ENCODE measurements at regions not wholly inside any gene's neighbourhood (a gene's known extent, or its start where the extent isn't known, plus 50 kb on each side); places are given as distances from the start of the nearest gene placed in this dataset.

DNA sequence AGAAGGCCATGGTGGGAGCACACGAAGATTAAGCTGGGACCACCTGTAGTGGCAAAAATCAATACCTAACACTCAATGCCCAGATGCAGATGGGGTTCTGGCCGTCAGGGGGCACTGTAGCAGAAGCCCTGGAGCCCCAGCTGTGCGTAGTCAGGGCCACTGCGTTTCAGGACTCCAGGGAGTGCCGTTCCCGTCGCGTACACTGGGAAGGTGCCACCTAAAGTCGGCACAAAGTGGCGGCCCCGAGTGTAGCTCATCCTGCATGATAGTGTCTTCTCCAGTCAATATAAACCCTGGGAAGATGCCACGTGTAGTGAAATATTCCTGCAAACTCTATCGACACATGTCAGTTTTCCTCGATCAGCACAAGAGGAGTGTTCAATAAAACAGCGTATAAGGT, 123.8 kb upstream of the NTM start:
- Mint-ChIP-seq H3K4me1 (ENCODE audit: low read depth, unreplicated experiment) (no peaks in the 10 kb centered on the region), H3K9me3 (ENCODE audit: unreplicated experiment) (no peaks in the 10 kb centered on the region), H3K27ac (ENCODE audit: unreplicated experiment) (no peak overlapping the region), H3K4me3 (ENCODE audit: unreplicated experiment) (no peak overlapping the region), H3K27me3 (ENCODE audit: insufficient read depth, unreplicated experiment) (peaks cover 35% of the 10 kb centered on the region), H3K36me3 (ENCODE audit: insufficient read depth, unreplicated experiment) (no peaks in the 10 kb centered on the region)
- peak; percentile 63 to 65 for DNase-seq
- no peaks in the 10 kb centered on the region for H3K36me3 ChIP-seq (ENCODE audit: control insufficient read depth, insufficient read depth, low read length)
- H3K9me3 ChIP-seq = no peaks in the 10 kb centered on the region
- ChIA-PET CTCF (interaction anchor here (0.6 to 1.9 kb wide), 2 partner anchors 157 to 182 kb away, joined by 4 to 8 read pairs; no protein-coding TSS in a partner anchor), POLR2A (no interaction called here)
- H3K4me1 ChIP-seq = no peaks in the 10 kb centered on the region; the same call in 1 of the 2 replicates
- H3K4me3 ChIP-seq (ENCODE audit: low read depth, low read length) = no peak overlapping the region
- intact Hi-C loops (cut with micrococcal nuclease; ENCODE audit: unreplicated experiment) = loop anchor here (1.0 to 5.0 kb wide), 4 partner anchors 146 to 428 kb away; no protein-coding TSS in a partner anchor
- BruUV-seq (replicated peaks) = no TSS peak
- TF ChIP-seq, protein P1, sequence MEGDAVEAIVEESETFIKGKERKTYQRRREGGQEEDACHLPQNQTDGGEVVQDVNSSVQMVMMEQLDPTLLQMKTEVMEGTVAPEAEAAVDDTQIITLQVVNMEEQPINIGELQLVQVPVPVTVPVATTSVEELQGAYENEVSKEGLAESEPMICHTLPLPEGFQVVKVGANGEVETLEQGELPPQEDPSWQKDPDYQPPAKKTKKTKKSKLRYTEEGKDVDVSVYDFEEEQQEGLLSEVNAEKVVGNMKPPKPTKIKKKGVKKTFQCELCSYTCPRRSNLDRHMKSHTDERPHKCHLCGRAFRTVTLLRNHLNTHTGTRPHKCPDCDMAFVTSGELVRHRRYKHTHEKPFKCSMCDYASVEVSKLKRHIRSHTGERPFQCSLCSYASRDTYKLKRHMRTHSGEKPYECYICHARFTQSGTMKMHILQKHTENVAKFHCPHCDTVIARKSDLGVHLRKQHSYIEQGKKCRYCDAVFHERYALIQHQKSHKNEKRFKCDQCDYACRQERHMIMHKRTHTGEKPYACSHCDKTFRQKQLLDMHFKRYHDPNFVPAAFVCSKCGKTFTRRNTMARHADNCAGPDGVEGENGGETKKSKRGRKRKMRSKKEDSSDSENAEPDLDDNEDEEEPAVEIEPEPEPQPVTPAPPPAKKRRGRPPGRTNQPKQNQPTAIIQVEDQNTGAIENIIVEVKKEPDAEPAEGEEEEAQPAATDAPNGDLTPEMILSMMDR (IDR thresholded peaks at IDR 0.05; ENCODE audit: insufficient read depth in 1 of 2, low read depth in 1 of 2, low read length in 1 of 2, severe bottlenecking in 1 of 2, unreplicated experiment in 1 of 2) = peak; percentile 75 to 76
- 0 out of 2 replicates have a peak, but pooled peaks cover 2% of the 10 kb centered on the region for H3K27me3 ChIP-seq (replicated peaks; ENCODE audit: control insufficient read depth, insufficient read depth, low read length)

DNA sequence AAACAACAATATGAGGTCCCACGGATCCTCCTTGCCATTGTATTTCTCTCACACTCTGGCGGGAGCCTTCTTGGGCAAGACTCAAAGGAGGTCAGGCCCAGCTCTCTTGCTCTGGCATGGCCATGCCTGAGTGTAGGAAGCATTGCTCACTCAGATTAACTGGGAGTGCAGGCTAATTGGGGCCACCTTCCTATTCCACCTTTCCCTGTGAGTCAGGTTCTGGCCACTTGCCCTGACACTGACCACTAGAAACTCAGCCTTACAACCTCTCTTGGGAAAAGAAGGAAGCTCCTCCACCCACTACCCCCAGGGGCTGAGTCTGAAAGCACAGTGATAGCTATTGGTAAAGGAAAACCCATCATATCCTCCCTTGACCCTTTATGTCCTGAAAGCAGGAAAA, 121.8 kb upstream of the NTM start:
- H3K36me3 ChIP-seq (ENCODE audit: control insufficient read depth, insufficient read depth, low read length) = no peaks in the 10 kb centered on the region
- BruUV-seq (replicated peaks) = no TSS peak
- Mint-ChIP-seq H3K36me3 (ENCODE audit: insufficient read depth, unreplicated experiment) (no peaks in the 10 kb centered on the region), H3K4me1 (ENCODE audit: low read depth, unreplicated experiment) (no peaks in the 10 kb centered on the region), H3K9me3 (ENCODE audit: unreplicated experiment) (no peaks in the 10 kb centered on the region), H3K27me3 (ENCODE audit: insufficient read depth, unreplicated experiment) (peaks cover 33% of the 10 kb centered on the region), H3K4me3 (ENCODE audit: unreplicated experiment) (no peak overlapping the region), H3K27ac (ENCODE audit: unreplicated experiment) (no peak overlapping the region)
- 0 out of 2 replicates have a peak, but pooled peaks cover 2% of the 10 kb centered on the region for H3K27me3 ChIP-seq (replicated peaks; ENCODE audit: control insufficient read depth, insufficient read depth, low read length)
- intact Hi-C loops (cut with micrococcal nuclease; ENCODE audit: unreplicated experiment) = loop anchor here (5.0 kb wide), 2 partner anchors 144 to 159 kb away; no protein-coding TSS in a partner anchor
- DNase-seq = no peak
- ChIA-PET CTCF (no interaction called here), POLR2A (no interaction called here)
- no peaks in the 10 kb centered on the region for H3K9me3 ChIP-seq
- TF ChIP-seq, protein P1 (IDR thresholded peaks at IDR 0.05; ENCODE audit: insufficient read depth in 1 of 2, low read depth in 1 of 2, low read length in 1 of 2, severe bottlenecking in 1 of 2, unreplicated experiment in 1 of 2) = no peak
- no peak overlapping the region for H3K4me3 ChIP-seq (ENCODE audit: low read depth, low read length)
- H3K4me1 ChIP-seq = peaks cover 6% of the 10 kb centered on the region

DNA sequence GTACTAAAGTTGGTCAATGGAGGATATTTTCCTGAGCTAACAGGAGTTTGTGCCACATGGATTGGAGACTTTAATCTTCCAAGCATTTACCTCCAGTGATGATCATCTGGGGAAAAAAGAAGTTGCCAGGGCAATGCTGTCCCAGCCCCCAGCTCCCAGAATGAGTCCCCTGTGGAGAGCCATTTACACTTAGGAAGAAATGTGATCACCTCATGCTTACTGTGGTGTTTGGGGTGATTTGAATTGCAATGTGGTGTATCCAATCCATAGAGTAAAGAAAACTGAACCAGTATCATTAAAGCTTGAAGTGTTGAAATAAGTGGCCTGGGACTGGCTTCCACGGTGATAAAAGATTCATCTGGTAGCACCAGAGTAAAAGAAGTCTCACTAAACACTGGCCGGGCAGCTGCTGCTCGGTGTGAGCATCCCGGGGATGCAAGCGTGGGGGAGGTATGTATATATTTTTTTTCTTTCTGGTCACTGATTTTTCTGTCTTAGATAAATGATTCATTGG, 117.2 kb upstream of the NTM start:
- H3K4me3 Mint-ChIP-seq (ENCODE audit: unreplicated experiment) = no peak overlapping the region
- no peaks in the 10 kb centered on the region for H3K36me3 Mint-ChIP-seq (ENCODE audit: insufficient read depth, unreplicated experiment)
- TF ChIP-seq, protein P1 (IDR thresholded peaks at IDR 0.05; ENCODE audit: insufficient read depth in 1 of 2, low read depth in 1 of 2, low read length in 1 of 2, severe bottlenecking in 1 of 2, unreplicated experiment in 1 of 2) = no peak
- intact Hi-C loops (cut with micrococcal nuclease; ENCODE audit: unreplicated experiment) = loop anchor here (1.0 kb wide), 1 partner anchor 29 kb away; no protein-coding TSS in a partner anchor
- no peak overlapping the region for H3K4me3 ChIP-seq (ENCODE audit: low read depth, low read length)
- H3K9me3 ChIP-seq = no peaks in the 10 kb centered on the region
- H3K27me3 ChIP-seq (replicated peaks; ENCODE audit: control insufficient read depth, insufficient read depth, low read length) = no peaks in the 10 kb centered on the region
- H3K4me1 Mint-ChIP-seq (ENCODE audit: low read depth, unreplicated experiment) = no peaks in the 10 kb centered on the region
- CTCF ChIA-PET = interaction anchor here (0.6 to 1.2 kb wide), 4 partner anchors 18 to 357 kb away, joined by 3 to 7 read pairs (median 4); no protein-coding TSS in a partner anchor
- no peak for DNase-seq
- no TSS peak for BruUV-seq (replicated peaks)
- H3K9me3 Mint-ChIP-seq (ENCODE audit: unreplicated experiment) = no peaks in the 10 kb centered on the region
- H3K4me1 ChIP-seq = peaks cover 9% of the 10 kb centered on the region; the same call in 1 of the 2 replicates
- POLR2A ChIA-PET = no interaction called here
- H3K27ac Mint-ChIP-seq (ENCODE audit: unreplicated experiment) = no peak overlapping the region
- H3K27me3 Mint-ChIP-seq (ENCODE audit: insufficient read depth, unreplicated experiment) = peaks cover 33% of the 10 kb centered on the region
- H3K36me3 ChIP-seq (ENCODE audit: control insufficient read depth, insufficient read depth, low read length) = no peaks in the 10 kb centered on the region
